ENCODE measurements at regions not wholly inside any gene's neighbourhood (a gene's known extent, or its start where the extent isn't known, plus 50 kb on each side); places are given as distances from the start of the nearest gene placed in this dataset.

DNA sequence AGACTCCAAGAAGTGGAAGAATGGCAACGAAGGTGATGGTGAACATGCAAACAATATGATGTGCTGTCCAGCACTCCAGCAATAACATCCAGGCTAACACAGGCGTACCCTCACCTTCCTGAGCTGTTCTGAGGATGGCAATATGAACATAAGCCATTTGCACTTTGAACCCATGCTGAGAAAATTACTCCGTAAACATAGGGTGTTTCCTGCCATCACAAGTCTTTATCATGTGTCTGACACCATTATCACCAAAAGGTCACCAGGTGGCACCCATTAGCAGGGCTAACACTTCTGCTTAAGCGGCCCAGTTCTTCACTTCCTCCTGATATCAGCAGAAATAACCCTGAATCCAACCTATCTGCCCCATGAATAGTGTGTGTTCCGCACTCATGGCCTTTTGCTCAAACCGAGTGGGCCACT is 482.8 kb downstream of the MED13L start (continued):
- TF ChIP-seq, protein P1, sequence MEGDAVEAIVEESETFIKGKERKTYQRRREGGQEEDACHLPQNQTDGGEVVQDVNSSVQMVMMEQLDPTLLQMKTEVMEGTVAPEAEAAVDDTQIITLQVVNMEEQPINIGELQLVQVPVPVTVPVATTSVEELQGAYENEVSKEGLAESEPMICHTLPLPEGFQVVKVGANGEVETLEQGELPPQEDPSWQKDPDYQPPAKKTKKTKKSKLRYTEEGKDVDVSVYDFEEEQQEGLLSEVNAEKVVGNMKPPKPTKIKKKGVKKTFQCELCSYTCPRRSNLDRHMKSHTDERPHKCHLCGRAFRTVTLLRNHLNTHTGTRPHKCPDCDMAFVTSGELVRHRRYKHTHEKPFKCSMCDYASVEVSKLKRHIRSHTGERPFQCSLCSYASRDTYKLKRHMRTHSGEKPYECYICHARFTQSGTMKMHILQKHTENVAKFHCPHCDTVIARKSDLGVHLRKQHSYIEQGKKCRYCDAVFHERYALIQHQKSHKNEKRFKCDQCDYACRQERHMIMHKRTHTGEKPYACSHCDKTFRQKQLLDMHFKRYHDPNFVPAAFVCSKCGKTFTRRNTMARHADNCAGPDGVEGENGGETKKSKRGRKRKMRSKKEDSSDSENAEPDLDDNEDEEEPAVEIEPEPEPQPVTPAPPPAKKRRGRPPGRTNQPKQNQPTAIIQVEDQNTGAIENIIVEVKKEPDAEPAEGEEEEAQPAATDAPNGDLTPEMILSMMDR (IDR thresholded peaks at IDR 0.05), result no peak
- TF ChIP-seq CHD2 (IDR thresholded peaks at IDR 0.05; ENCODE audit: low read length, partially characterized antibody) (no peak), ZBTB33 (IDR thresholded peaks at IDR 0.05; ENCODE audit: borderline replicate concordance, low read depth) (no peak)

GRCh38 chr12:115791331-115791730 is 486.2 kb downstream of the MED13L start:
- WGBS (ENCODE audit: low lambda C conversion rate), result 85% methylated on average over 2 of the region's 4 CpGs
- CTCF ChIA-PET, result interaction anchor here (0.6 to 1.1 kb wide), 3 partner anchors 9 to 1167 kb away, joined by 3 read pairs; no protein-coding TSS in a partner anchor
- Histone ChIP-seq H3K9me2 (no peaks in the 10 kb centered on the region), H3F3A (replicated peaks; ENCODE audit: insufficient read depth) (no peaks in the 10 kb centered on the region), H3K4me1 (ENCODE audit: control insufficient read depth in 1 of 2, insufficient read depth in 2 of 2, low read depth in 1 of 2, low read length in 1 of 2) (no peaks in the 10 kb centered on the region), H3K9ac (no peak overlapping the region), H3K36me3 (replicated peaks in 1 of 2; ENCODE audit: control insufficient read depth in 1 of 2, insufficient read depth in 2 of 2, low read length in 1 of 2) (no peaks in the 10 kb centered on the region), H2AFZ (ENCODE audit: low read depth) (no peak overlapping the region), H3K27ac (ENCODE audit: low read depth in 2 of 2, low read length in 1 of 2) (no peak overlapping the region), H3K79me2 (ENCODE audit: insufficient read depth) (no peaks in the 10 kb centered on the region), H3K4me2 (no peak overlapping the region), H4K20me1 (ENCODE audit: insufficient read depth) (no peaks in the 10 kb centered on the region), H3K27me3 (ENCODE audit: insufficient read depth) (no peaks in the 10 kb centered on the region), H3K4me3 (ENCODE audit: low read depth in 2 of 2, low read length in 1 of 2) (no peak overlapping the region), H3K9me3 (no peaks in the 10 kb centered on the region)
- TF ChIP-seq, protein P1 (IDR thresholded peaks at IDR 0.05), result no peak
- TF ChIP-seq MXI1 (IDR thresholded peaks at IDR 0.05; ENCODE audit: low read depth, low read length) (no peak), POLR2AphosphoS5 (IDR thresholded peaks at IDR 0.05; ENCODE audit: low read depth, low read length) (no peak), NRF1 (IDR thresholded peaks at IDR 0.05; ENCODE audit: low read depth, low read length) (no peak), JUND (IDR thresholded peaks at IDR 0.05) (no peak), YY1 (IDR thresholded peaks at IDR 0.05; ENCODE audit: low read depth) (no peak), GABPA (IDR thresholded peaks at IDR 0.05; ENCODE audit: low read depth) (no peak), SIN3A (IDR thresholded peaks at IDR 0.05; ENCODE audit: borderline replicate concordance, low read depth, low read length) (no peak), ZBTB33 (IDR thresholded peaks at IDR 0.05; ENCODE audit: borderline replicate concordance, low read depth) (no peak), RFX5 (IDR thresholded peaks at IDR 0.05; ENCODE audit: low read length) (no peak)
- TF ChIP-seq, protein P2, sequence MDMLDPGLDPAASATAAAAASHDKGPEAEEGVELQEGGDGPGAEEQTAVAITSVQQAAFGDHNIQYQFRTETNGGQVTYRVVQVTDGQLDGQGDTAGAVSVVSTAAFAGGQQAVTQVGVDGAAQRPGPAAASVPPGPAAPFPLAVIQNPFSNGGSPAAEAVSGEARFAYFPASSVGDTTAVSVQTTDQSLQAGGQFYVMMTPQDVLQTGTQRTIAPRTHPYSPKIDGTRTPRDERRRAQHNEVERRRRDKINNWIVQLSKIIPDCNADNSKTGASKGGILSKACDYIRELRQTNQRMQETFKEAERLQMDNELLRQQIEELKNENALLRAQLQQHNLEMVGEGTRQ (IDR thresholded peaks at IDR 0.05; ENCODE audit: borderline replicate concordance, low read depth, low read length), result no peak
- POLR2A ChIA-PET, result no interaction called here
- no peak for DNase-seq

Data from SK-N-SH (cell line).